Adrenal gland (tissue), 9 donors: ENCODE measurements at regions not wholly inside any gene's neighbourhood (a gene's known extent, or its start where the extent isn't known, plus 50 kb on each side); places are given as distances from the start of the nearest gene placed in this dataset.

Experiments used
- DNase-seq, 7 donors: peaks; one replicate each; pipeline ENCODE4 v3.0.0-alpha.2; 2019 to 2020
- H3K27ac ChIP-seq, 5 donors: fragments of 200-600 bp; sonication (generic) in 4 of 5; 1 replicate in 3 of 5; 2 replicates in 2 of 5; pipeline versions ENCODE4 v1.5.1 to v1.8.0; 2016 to 2020; ENCODE audit warnings: mild to moderate bottlenecking in 1 of 5
- H3K27me3 ChIP-seq: fragments of 200-600 bp; 2 replicates; pipeline ENCODE4 v1.8.0; 2021
- H3K36me3 ChIP-seq, 2 donors: fragments of 200-600 bp; replicated peaks in 1 of 2; 1 replicate in 1 of 2; 2 replicates in 1 of 2; pipeline versions ENCODE4 v1.5.1 to v1.8.0; 2018 to 2022
- H3K4me1 ChIP-seq, 2 donors: fragments of 200-600 bp; replicated peaks in 1 of 2; 1 replicate in 1 of 2; 2 replicates in 1 of 2; pipeline versions ENCODE4 v1.5.1 to v1.8.0; 2018 to 2021
- H3K4me3 ChIP-seq, 4 donors: fragments of 200-600 bp; sonication (generic) in 3 of 4; one replicate each; pipeline ENCODE4 v1.5.1; 2016 to 2018
- H3K9me3 ChIP-seq, 3 donors: fragments of 200-600 bp; sonication (generic) in 1 of 3; replicated peaks in 1 of 3; 1 replicate in 2 of 3; 2 replicates in 1 of 3; pipeline versions ENCODE4 v1.5.1 to v1.8.0; 2016 to 2021
- POLR2A ChIP-seq, 2 donors: fragments of 450-650 bp; IDR thresholded peaks; one replicate each; pipeline ENCODE4 v1.6.1; 2017; ENCODE audit warnings: antibody characterized with exemption in 2 of 2, mild to moderate bottlenecking in 2 of 2, moderate library complexity in 1 of 2
- WGBS, 4 donors: extraction: QIAGEN DNeasy Blood & Tissue Kit in 2 of 4; methylation state at CpG; one replicate each; pipeline versions ENCODE4 v1.1.5 to v1.1.7; 2013 to 2017; 5-methylcytosine and 5-hydroxymethylcytosine counted together
- intact Hi-C, 2 donors: fragments of 100-400 bp; cut with DNase I; formaldehyde crosslinking; loops; one replicate each; pipeline versions ENCODE4 v1.14.1 to v1.15.0; 2022 to 2023
- TF ChIP-seq, protein P1 (sequence below), 6 experiments: fragments of 450-650 bp in 4 of 6; fragments of 200-600 bp in 2 of 6; sonication (generic) in 1 of 6; IDR thresholded peaks; 1 replicate in 5 of 6; 2 replicates in 1 of 6; pipeline versions ENCODE4 v1.5.1 to v1.8.0; 2016 to 2021; ENCODE audit warnings: antibody characterized with exemption in 6 of 6, mild to moderate bottlenecking in 2 of 6, moderate library complexity in 1 of 6
- donor health status: healthy with polysubstance abuse.
- donor health status: Bipolar disorder and iron deficiency.
- donor health status: DM: yes; HTN: yes; CAD: no.
- donor health status: DM: no; HTN: no; CAD: no.
- donor health status: DM: no; HTN: no; CAD: no.

DNA sequence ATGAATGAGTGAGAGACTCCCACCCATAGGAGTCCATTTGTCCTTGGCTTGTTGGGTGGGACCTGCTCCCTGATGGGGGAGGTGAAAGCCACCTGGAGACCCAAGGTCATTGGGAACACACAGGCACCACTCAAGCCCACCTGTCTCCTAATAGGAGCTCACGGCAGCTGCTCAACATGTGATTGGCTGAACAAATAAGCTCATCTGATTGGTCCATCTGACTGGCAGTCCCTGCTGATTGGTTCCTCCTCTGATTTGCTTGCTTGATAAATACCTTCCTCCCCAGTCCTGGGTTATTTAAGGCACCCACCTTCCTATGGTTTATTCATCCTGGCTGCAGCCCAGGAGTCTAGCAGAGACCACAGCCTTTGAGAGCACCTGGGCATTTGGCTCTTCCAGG lies 502.9 kb downstream of the PTPRU start:
- 57 to 70% (median 68%) methylated on average over 1 of the region's 1 CpG; no CpG with 5 or more reads in 1 of the 4 donors for WGBS, 4 donors
- H3K27me3 ChIP-seq = no peaks in the 10 kb centered on the region

DNA sequence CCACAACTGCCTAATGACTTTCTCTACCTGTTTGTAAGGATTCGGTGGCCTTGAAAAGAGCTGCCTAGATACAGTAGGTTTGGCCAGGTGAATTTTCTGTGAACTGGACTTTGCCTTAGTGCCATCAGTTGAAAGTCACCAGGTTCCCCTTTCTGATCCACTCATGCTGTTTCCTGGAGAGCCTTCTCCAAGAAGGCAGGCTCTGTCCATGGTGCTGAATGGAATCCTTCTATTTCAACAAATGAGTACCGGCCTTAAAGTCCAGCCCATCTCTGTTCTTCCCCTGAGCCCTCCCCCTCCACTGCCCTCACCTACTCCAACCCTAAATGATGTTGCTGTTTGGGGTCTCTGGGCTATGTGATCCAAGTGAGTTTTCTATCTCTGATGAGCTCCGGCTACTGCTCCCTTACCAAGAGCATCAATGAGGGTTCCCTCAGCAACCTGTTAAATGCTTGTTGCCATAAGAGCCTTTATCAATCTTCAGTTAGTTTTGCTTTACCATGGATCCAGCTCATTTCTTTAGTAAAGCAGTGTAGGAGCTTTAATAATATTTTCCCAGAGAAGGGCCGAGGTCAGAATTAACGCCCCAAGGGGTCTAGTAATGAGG lies 500.4 kb downstream of the PTPRU start:
- Histone ChIP-seq H3K36me3 (no peaks in the 10 kb centered on the region), H3K9me3 (no peaks in the 10 kb centered on the region), H3K27me3 (no peaks in the 10 kb centered on the region), H3K4me1 (no peaks in the 10 kb centered on the region), H3K27ac (no peak overlapping the region), H3K4me3 (no peak overlapping the region)
- 65 to 71% (median 68%) methylated on average over 5 of the region's 5 CpGs for WGBS, 4 donors
- intact Hi-C loops = no loop called here
- peak in 5 of 7 donors; percentile 24 to 47 (median 41) for DNase-seq
- no peak for TF ChIP-seq POLR2A (IDR thresholded peaks at IDR 0.05)
- TF ChIP-seq, protein P1, sequence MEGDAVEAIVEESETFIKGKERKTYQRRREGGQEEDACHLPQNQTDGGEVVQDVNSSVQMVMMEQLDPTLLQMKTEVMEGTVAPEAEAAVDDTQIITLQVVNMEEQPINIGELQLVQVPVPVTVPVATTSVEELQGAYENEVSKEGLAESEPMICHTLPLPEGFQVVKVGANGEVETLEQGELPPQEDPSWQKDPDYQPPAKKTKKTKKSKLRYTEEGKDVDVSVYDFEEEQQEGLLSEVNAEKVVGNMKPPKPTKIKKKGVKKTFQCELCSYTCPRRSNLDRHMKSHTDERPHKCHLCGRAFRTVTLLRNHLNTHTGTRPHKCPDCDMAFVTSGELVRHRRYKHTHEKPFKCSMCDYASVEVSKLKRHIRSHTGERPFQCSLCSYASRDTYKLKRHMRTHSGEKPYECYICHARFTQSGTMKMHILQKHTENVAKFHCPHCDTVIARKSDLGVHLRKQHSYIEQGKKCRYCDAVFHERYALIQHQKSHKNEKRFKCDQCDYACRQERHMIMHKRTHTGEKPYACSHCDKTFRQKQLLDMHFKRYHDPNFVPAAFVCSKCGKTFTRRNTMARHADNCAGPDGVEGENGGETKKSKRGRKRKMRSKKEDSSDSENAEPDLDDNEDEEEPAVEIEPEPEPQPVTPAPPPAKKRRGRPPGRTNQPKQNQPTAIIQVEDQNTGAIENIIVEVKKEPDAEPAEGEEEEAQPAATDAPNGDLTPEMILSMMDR (IDR thresholded peaks at IDR 0.05) = no peak

More for the DNA sequence above, 502.9 kb downstream of the PTPRU start:
- no peaks in the 10 kb centered on the region for H3K4me1 ChIP-seq
- TF ChIP-seq, protein P1 (IDR thresholded peaks at IDR 0.05) = no peak
- TF ChIP-seq POLR2A (IDR thresholded peaks at IDR 0.05) = no peak
- intact Hi-C loops = no loop called here
- no peak overlapping the region for H3K27ac ChIP-seq
- DNase-seq = no peak
- H3K9me3 ChIP-seq = no peaks in the 10 kb centered on the region
- H3K4me3 ChIP-seq = no peak overlapping the region
- no peaks in the 10 kb centered on the region for H3K36me3 ChIP-seq

DNA sequence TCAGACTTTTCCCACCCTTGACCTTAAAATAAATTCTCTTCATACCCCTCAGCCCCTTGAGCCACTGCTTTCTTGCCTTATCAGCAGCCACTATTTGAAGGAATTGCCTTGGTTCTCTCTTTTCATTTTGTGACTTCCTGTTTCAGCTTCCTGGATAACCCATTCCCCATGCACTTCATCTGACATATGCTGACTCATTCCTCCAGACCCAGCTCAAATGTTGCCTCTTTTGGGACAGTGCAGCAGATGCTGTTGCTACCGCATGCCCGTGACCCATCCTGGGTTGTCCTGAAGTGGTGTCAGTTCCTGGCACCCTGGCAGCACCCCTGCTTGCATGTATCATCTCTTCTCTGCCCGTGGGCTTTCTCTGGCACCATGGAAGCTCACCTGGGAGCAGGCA lies 496.1 kb downstream of the PTPRU start:
- intact Hi-C loops = no loop called here
- H3K4me1 ChIP-seq = no peaks in the 10 kb centered on the region
- H3K27me3 ChIP-seq = no peaks in the 10 kb centered on the region
- no peaks in the 10 kb centered on the region for H3K9me3 ChIP-seq
- H3K27ac ChIP-seq = no peak overlapping the region
- TF ChIP-seq POLR2A (IDR thresholded peaks at IDR 0.05) = no peak
- TF ChIP-seq, protein P1 (IDR thresholded peaks at IDR 0.05) = no peak
- peak in 1 of 7 donors; percentile 25 for DNase-seq
- no peaks in the 10 kb centered on the region for H3K36me3 ChIP-seq
- 56 to 70% (median 65%) methylated on average over 3 of the region's 3 CpGs for WGBS, 4 donors
- H3K4me3 ChIP-seq = no peak overlapping the region

DNA sequence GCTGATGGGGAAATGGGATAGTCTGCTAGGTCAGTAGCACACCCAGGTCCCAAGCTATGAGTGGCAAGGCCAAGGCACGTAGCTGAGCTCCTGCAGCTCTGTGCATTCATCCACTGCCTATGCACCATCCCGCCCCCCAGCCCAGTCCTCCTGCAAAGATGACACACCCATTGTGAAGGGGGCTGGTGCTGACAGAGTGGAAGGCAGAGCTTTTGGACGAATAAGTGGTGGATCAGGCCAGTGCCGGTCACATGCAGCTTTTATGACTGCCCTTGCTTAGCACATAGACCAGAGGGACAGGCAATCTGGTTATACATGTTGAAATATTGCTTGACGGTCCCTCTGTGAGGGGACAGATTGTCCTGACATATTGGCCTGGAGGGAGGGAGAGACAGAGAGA lies 494.3 kb downstream of the PTPRU start:
- DNase-seq = no peak
- 52 to 68% (median 58%) methylated on average over 3 to 5 of the region's 5 CpGs for WGBS, 4 donors

More for the DNA sequence above, 494.3 kb downstream of the PTPRU start:
- H3K27ac ChIP-seq = no peak overlapping the region
- no peak overlapping the region for H3K4me3 ChIP-seq
- H3K36me3 ChIP-seq = no peaks in the 10 kb centered on the region
- no peaks in the 10 kb centered on the region for H3K9me3 ChIP-seq
- H3K27me3 ChIP-seq = no peaks in the 10 kb centered on the region
- TF ChIP-seq, protein P1 (IDR thresholded peaks at IDR 0.05) = no peak
- TF ChIP-seq POLR2A (IDR thresholded peaks at IDR 0.05) = no peak
- no peaks in the 10 kb centered on the region for H3K4me1 ChIP-seq
- intact Hi-C loops = no loop called here
